Trophoblast cell (in vitro differentiated cells and primary cell): ENCODE measurements at regions not wholly inside any gene's neighbourhood (a gene's known extent, or its start where the extent isn't known, plus 50 kb on each side); places are given as distances from the start of the nearest gene placed in this dataset.

Experiments used
- DNase-seq, 2 donors: peaks; one replicate each; pipeline ENCODE4 v3.0.0-alpha.2; 2016
- H2AFZ ChIP-seq: 2 replicates; pipeline ENCODE4 v1.6.1; 2013; ENCODE audit warnings: low read length, moderate library complexity, mild to moderate bottlenecking; ENCODE audit not compliant: insufficient read depth, poor library complexity
- H2AK5ac ChIP-seq: 2 replicates; pipeline ENCODE4 v1.6.1; 2013; ENCODE audit warnings: mild to moderate bottlenecking, low read length
- H2BK120ac ChIP-seq: 2 replicates; pipeline ENCODE4 v1.6.1; 2013; ENCODE audit warnings: low read length, mild to moderate bottlenecking, moderate library complexity; ENCODE audit not compliant: insufficient read depth, poor library complexity
- H2BK12ac ChIP-seq: 2 replicates; pipeline ENCODE4 v1.6.1; 2013; ENCODE audit warnings: mild to moderate bottlenecking, low read length, moderate library complexity
- H2BK5ac ChIP-seq: 2 replicates; pipeline ENCODE4 v1.6.1; 2013; ENCODE audit warnings: low read length, low read depth, moderate library complexity, mild to moderate bottlenecking; ENCODE audit not compliant: poor library complexity
- H3K14ac ChIP-seq: 2 replicates; pipeline ENCODE4 v1.6.1; 2013; ENCODE audit warnings: mild to moderate bottlenecking, low read length
- H3K18ac ChIP-seq: 2 replicates; pipeline ENCODE4 v1.6.1; 2013; ENCODE audit warnings: mild to moderate bottlenecking, low read length
- H3K23ac ChIP-seq: 2 replicates; pipeline ENCODE4 v1.6.1; 2013; ENCODE audit warnings: low read length
- H3K27ac ChIP-seq: 2 replicates; pipeline ENCODE4 v1.5.1; 2013; ENCODE audit warnings: low read depth, mild to moderate bottlenecking, inconsistent platforms, low read length, moderate library complexity
- H3K27me3 ChIP-seq: 2 replicates; pipeline ENCODE4 v1.6.1; 2013; ENCODE audit warnings: inconsistent platforms, mild to moderate bottlenecking, low read length, moderate library complexity; ENCODE audit not compliant: insufficient read depth
- H3K36me3 ChIP-seq, 2 experiments: 1 replicate in 1 of 2; 2 replicates in 1 of 2; pipeline ENCODE4 v1.6.1; 2013; ENCODE audit warnings: low read length in 2 of 2, mild to moderate bottlenecking in 2 of 2, moderate library complexity in 1 of 2; ENCODE audit not compliant: insufficient read depth in 2 of 2, control insufficient read depth in 1 of 2
- H3K4ac ChIP-seq: 2 replicates; pipeline ENCODE4 v1.6.1; 2013; ENCODE audit warnings: low read depth, mild to moderate bottlenecking, low read length, moderate library complexity
- H3K4me1 ChIP-seq, 2 experiments: 1 replicate in 1 of 2; 2 replicates in 1 of 2; pipeline ENCODE4 v1.6.1; 2013; ENCODE audit warnings: low read length in 2 of 2, mild to moderate bottlenecking in 2 of 2, moderate library complexity in 1 of 2; ENCODE audit not compliant: insufficient read depth in 2 of 2, control insufficient read depth in 1 of 2
- H3K4me2 ChIP-seq: 2 replicates; pipeline ENCODE4 v1.6.1; 2013; ENCODE audit warnings: inconsistent platforms, mild to moderate bottlenecking, low read length, moderate library complexity
- H3K4me3 ChIP-seq: 2 replicates; pipeline ENCODE4 v1.5.1; 2013; ENCODE audit warnings: mild to moderate bottlenecking, low read depth, low read length, inconsistent platforms
- H3K79me1 ChIP-seq: one replicate; pipeline ENCODE4 v1.6.1; 2013; ENCODE audit warnings: low read length
- H3K79me2 ChIP-seq: 2 replicates; pipeline ENCODE4 v1.6.1; 2013; ENCODE audit warnings: low read length, mild to moderate bottlenecking; ENCODE audit not compliant: control insufficient read depth, insufficient read depth, poor library complexity
- H3K9ac ChIP-seq: 2 replicates; pipeline ENCODE4 v1.6.1; 2013; ENCODE audit warnings: mild to moderate bottlenecking, low read length
- H3K9me3 ChIP-seq: 2 replicates; pipeline ENCODE4 v1.6.1; 2013; ENCODE audit warnings: low read depth, mild to moderate bottlenecking, control low read depth, inconsistent platforms, low read length; ENCODE audit not compliant: insufficient read depth
- H4K12ac ChIP-seq: 2 replicates; pipeline ENCODE4 v1.6.1; 2013; ENCODE audit warnings: low read depth, mild to moderate bottlenecking, low read length, moderate library complexity
- H4K8ac ChIP-seq: 2 replicates; pipeline ENCODE4 v1.6.1; 2013; ENCODE audit warnings: low read depth, mild to moderate bottlenecking, low read length, moderate library complexity
- H4K91ac ChIP-seq: one replicate; pipeline ENCODE4 v1.6.1; 2013; ENCODE audit warnings: low read depth, mild to moderate bottlenecking, low read length, moderate library complexity
- WGBS: extraction: QIAGEN DNeasy Blood & Tissue Kit; methylation state at CpG from one replicate; pipeline ENCODE4 v1.1.7; 2013; ENCODE audit warnings: missing lambda C conversion rate; ENCODE audit not compliant: insufficient read length, insufficient coverage; ENCODE audit errors: extremely low coverage; 5-methylcytosine and 5-hydroxymethylcytosine counted together

GRCh38 chr9:110047955-110048402, 160.0 kb downstream of the C9orf152 start:
- Histone ChIP-seq H3K4me2 (peak overlapping the region; percentile 77), H3K79me1 (peaks cover 8% of the 10 kb centered on the region), H4K8ac (no peak overlapping the region), H3K9me3 (peaks cover 1% of the 10 kb centered on the region), H3K4me1 (peaks cover 11 to 14% of the 10 kb centered on the region in 2 experiments), H3K14ac (peak overlapping the region; percentile 6), H2BK12ac (no peak overlapping the region), H3K4me3 (peak overlapping the region; percentile 67), H3K27ac (no peak overlapping the region), H3K18ac (peak overlapping the region; percentile 57), H2BK5ac (no peak overlapping the region), H2BK120ac (peak overlapping the region; percentile 14), H2AFZ (peak overlapping the region; percentile 56), H3K79me2 (peaks cover 3% of the 10 kb centered on the region), H3K23ac (no peak overlapping the region), H4K12ac (no peak overlapping the region), H3K4ac (no peak overlapping the region), H3K27me3 (peaks cover 3% of the 10 kb centered on the region), H3K9ac (peak overlapping the region; percentile 5), H3K36me3 (no peaks in the 10 kb centered on the region), H2AK5ac (no peak overlapping the region), H4K91ac (no peak overlapping the region)
- no peak for DNase-seq
- WGBS = no CpG with 5 or more reads among the region's 27 CpGs

DNA sequence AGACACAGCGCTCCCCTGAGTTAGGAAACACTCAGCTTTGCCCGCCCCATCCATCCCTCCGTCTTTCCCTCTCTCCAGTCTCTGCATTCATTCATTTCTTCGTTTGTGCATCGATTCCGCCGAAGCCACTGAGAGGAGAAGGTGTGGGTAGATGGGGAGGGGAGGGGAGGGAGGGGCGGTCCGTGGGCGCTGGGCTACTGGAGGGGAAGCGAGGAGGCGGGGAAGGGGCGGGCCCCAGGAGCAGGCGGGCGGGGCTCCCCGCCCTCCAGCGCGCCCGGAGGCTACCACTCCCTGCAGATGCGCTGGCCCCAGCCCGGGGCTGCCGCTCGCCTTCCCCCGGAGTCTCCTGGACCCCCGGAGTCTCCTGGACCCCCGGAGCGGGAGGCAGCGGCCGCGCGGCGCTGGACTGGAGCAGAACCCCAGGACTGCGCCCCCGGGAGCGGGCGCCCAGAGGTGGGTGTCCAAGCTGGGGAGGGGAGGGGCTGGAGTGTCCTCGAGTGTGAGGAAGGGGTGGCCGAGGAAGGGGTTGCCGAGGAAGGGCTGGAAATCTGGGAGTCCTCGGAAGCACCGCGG, 159.5 kb downstream of the C9orf152 start:
- DNase-seq = peak; percentile 78 to 81
- Histone ChIP-seq H2BK12ac (peak overlapping the region; percentile 11), H3K14ac (peak overlapping the region; percentile 24), H2AFZ (peak overlapping the region; percentile 52), H3K79me1 (peaks cover 8% of the 10 kb centered on the region), H4K91ac (peak overlapping the region; percentile 70), H3K27me3 (peaks cover 3% of the 10 kb centered on the region), H2BK5ac (no peak overlapping the region), H3K18ac (peak overlapping the region; percentile 57), H4K8ac (peak overlapping the region; percentile 74), H3K4me1 (peaks cover 11 to 14% of the 10 kb centered on the region in 2 experiments), H3K4me2 (peak overlapping the region; percentile 77), H3K27ac (no peak overlapping the region), H2AK5ac (peak overlapping the region; percentile 15), H3K23ac (no peak overlapping the region), H3K36me3 (no peaks in the 10 kb centered on the region), H3K79me2 (peaks cover 3% of the 10 kb centered on the region), H3K4ac (peak overlapping the region; percentile 64), H4K12ac (peak overlapping the region; percentile 18), H2BK120ac (peak overlapping the region; percentile 69), H3K4me3 (peak overlapping the region; percentile 78), H3K9me3 (peaks cover 1% of the 10 kb centered on the region), H3K9ac (peak overlapping the region; percentile 71)
- no CpG with 5 or more reads among the region's 42 CpGs for WGBS

DNA sequence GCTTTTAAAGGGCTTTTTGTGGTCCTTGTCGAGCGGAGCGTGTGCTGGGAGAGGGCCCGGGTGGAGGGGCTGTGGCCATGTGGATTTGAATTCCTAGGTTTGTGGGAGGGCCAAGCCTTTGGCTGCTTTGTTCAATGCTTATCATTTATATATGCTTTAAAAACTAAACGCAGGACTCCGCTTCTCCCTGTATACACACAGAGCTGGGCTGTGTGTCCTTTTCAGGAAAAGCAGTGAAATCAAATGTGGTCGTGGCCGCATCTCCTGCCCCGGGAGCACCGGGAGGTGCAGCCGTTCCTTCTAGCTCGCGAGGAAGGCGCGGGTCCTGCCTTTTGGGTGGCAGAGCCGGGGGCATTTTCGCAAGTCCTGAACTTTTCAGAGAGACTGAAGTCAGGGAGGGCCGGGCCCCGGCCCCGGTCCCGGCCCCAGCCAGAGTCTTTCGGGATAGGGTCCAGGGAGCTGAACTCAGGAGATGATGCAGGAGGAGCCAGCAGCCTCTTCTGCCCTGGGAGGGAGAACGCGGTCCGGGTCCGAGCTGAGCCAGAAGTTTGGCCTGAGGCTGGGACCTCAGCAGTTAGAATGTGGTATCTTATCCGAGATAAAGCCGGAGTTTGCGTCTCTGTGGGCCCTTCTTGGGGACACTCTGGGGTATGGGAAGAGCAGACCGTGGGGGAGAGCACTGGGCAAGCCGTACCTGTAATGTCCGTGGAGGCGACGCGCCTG, 158.8 kb downstream of the C9orf152 start:
- peaks cover 11 to 14% of the 10 kb centered on the region in 2 experiments for H3K4me1 ChIP-seq
- H2AK5ac ChIP-seq = peak overlapping the region; percentile 15
- peak overlapping the region; percentile 52 for H2AFZ ChIP-seq
- peak overlapping the region; percentile 70 for H4K91ac ChIP-seq
- no peak overlapping the region for H2BK5ac ChIP-seq
- peak overlapping the region; percentile 18 for H4K12ac ChIP-seq
- H2BK120ac ChIP-seq = peak overlapping the region; percentile 69
- peak overlapping the region; percentile 71 for H3K9ac ChIP-seq
- H2BK12ac ChIP-seq = peak overlapping the region; percentile 11
- H3K79me1 ChIP-seq = peaks cover 8% of the 10 kb centered on the region
- no peak overlapping the region for H3K23ac ChIP-seq
- H3K79me2 ChIP-seq = peaks cover 3% of the 10 kb centered on the region
- no peak overlapping the region for H3K27ac ChIP-seq
- peak overlapping the region; percentile 24 for H3K14ac ChIP-seq
- peak; percentile 49 to 69 for DNase-seq
- peak overlapping the region; percentile 64 for H3K4ac ChIP-seq
- H3K4me3 ChIP-seq = peak overlapping the region; percentile 78
- H3K9me3 ChIP-seq = peaks cover 1% of the 10 kb centered on the region
- H3K18ac ChIP-seq = no peak overlapping the region
- no peaks in the 10 kb centered on the region for H3K36me3 ChIP-seq
- peak overlapping the region; percentile 74 for H4K8ac ChIP-seq
- peaks cover 3% of the 10 kb centered on the region for H3K27me3 ChIP-seq
- no CpG with 5 or more reads among the region's 35 CpGs for WGBS
- H3K4me2 ChIP-seq = peak overlapping the region; percentile 77

DNA sequence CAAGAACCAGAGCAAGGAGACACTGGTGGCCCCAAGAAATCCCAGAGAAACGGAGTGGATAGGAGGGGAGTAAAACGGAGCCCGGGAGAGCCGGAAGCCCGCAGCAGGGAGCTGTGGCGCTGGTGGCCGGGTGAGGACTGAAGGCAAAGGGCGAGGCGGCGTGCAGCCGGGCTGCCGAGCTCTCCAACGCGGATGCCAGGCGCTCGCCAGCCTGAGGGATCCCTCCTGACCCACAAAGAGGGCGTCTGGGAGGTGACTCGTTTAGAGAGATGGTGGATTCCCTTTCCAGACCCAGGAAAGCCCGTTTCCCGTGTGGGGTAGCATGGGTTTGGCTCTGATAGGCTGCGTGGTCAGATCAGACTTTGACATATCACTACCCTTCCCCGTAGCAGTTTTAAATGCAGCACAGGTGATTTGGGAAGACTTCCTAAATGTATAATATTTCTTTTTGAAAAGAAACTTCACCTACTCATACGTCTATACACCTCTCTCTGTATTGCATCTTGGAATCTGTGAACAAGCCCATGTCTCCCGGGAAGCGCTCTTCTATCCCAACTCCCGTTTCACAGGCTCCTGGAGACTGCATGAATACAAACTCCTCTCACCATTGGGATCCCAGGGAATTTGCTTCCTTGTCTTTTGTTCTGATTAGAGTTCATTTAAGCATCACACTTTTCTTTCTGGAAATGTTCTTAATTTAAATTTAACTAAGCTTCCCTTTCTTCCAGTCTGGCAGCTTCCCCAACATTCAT, 158.1 kb downstream of the C9orf152 start:
- DNase-seq = peak in 1 of 2 donors; percentile 60
- Histone ChIP-seq H3K18ac (no peak overlapping the region), H3K9ac (peak overlapping the region; percentile 47), H4K12ac (no peak overlapping the region), H3K9me3 (peaks cover 1% of the 10 kb centered on the region), H3K79me2 (peaks cover 3% of the 10 kb centered on the region), H3K23ac (no peak overlapping the region), H3K4ac (no peak overlapping the region), H3K27me3 (peaks cover 3% of the 10 kb centered on the region), H2AFZ (no peak overlapping the region), H3K4me3 (peak overlapping the region; percentile 78), H3K4me2 (peak overlapping the region; percentile 77), H4K91ac (no peak overlapping the region), H2BK12ac (no peak overlapping the region), H3K4me1 (peaks cover 11 to 14% of the 10 kb centered on the region in 2 experiments), H3K36me3 (no peaks in the 10 kb centered on the region), H3K27ac (no peak overlapping the region), H2BK5ac (no peak overlapping the region), H4K8ac (no peak overlapping the region), H3K14ac (peak overlapping the region; percentile 16), H2AK5ac (no peak overlapping the region), H2BK120ac (no peak overlapping the region), H3K79me1 (peaks cover 8% of the 10 kb centered on the region)
- no CpG with 5 or more reads among the region's 26 CpGs for WGBS
